K562 (cell line): ENCODE measurements at regions not wholly inside any gene's neighbourhood (a gene's known extent, or its start where the extent isn't known, plus 50 kb on each side); places are given as distances from the start of the nearest gene placed in this dataset.

Source experiments
- GTF2F1 ChIP-seq: IDR thresholded peaks from 2 replicates; pipeline ENCODE4 v1.6.1; 2011; ENCODE audit warnings: low read depth, low read length, improper control_type of control experiment
- RBM22 ChIP-seq: fragments of 200-400 bp; formaldehyde crosslinking; IDR thresholded peaks from 2 replicates; pipeline ENCODE4 v1.6.1; 2018; ENCODE audit warnings: low read length, low read depth; ENCODE audit not compliant: poor library complexity, severe bottlenecking
- ZNF23 ChIP-seq: fragments of 250-450 bp; sonication (Bioruptor Pico); IDR thresholded peaks from 2 replicates; pipeline ENCODE4 v1.4.0; 2020; ENCODE audit warnings: mild to moderate bottlenecking
- TF ChIP-seq, protein P1 (sequence below): fragments of 250-450 bp; sonication (Bioruptor Pico); IDR thresholded peaks from 2 replicates; pipeline ENCODE4 v1.4.0; 2020; ENCODE audit warnings: mild to moderate bottlenecking, moderate library complexity, borderline replicate concordance
- TF ChIP-seq, protein P2 (sequence below): fragments of 450-650 bp; IDR thresholded peaks from 2 replicates; pipeline ENCODE4 v1.6.1; 2018; ENCODE audit not compliant: partially characterized antibody

DNA sequence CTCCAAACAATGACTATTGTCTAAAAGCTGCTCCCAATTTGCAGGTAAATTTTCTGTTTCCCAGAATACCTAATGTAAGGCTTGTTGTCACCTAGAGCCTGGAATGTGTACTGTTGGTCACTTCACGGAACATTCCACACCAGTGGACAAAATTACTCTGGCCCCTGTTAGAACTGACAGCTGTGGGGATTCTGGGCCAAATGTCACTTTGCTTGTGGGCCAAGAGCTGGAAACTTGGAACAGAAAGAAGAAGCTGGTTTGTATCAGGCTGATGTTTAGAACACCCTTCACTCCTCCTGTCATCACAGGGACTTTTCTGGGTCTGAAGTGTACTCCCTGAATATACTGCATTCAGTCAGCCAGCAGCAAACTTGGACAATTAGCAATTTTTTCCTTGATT lies 495.6 kb upstream of the SYT4 start (continued):
- TF ChIP-seq, protein P1, sequence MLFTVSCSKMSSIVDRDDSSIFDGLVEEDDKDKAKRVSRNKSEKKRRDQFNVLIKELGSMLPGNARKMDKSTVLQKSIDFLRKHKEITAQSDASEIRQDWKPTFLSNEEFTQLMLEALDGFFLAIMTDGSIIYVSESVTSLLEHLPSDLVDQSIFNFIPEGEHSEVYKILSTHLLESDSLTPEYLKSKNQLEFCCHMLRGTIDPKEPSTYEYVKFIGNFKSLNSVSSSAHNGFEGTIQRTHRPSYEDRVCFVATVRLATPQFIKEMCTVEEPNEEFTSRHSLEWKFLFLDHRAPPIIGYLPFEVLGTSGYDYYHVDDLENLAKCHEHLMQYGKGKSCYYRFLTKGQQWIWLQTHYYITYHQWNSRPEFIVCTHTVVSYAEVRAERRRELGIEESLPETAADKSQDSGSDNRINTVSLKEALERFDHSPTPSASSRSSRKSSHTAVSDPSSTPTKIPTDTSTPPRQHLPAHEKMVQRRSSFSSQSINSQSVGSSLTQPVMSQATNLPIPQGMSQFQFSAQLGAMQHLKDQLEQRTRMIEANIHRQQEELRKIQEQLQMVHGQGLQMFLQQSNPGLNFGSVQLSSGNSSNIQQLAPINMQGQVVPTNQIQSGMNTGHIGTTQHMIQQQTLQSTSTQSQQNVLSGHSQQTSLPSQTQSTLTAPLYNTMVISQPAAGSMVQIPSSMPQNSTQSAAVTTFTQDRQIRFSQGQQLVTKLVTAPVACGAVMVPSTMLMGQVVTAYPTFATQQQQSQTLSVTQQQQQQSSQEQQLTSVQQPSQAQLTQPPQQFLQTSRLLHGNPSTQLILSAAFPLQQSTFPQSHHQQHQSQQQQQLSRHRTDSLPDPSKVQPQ (CRISPR knock-in tag) = no peak
- TF ChIP-seq RBM22 = no peak
- no peak for TF ChIP-seq GTF2F1
- TF ChIP-seq, protein P2, sequence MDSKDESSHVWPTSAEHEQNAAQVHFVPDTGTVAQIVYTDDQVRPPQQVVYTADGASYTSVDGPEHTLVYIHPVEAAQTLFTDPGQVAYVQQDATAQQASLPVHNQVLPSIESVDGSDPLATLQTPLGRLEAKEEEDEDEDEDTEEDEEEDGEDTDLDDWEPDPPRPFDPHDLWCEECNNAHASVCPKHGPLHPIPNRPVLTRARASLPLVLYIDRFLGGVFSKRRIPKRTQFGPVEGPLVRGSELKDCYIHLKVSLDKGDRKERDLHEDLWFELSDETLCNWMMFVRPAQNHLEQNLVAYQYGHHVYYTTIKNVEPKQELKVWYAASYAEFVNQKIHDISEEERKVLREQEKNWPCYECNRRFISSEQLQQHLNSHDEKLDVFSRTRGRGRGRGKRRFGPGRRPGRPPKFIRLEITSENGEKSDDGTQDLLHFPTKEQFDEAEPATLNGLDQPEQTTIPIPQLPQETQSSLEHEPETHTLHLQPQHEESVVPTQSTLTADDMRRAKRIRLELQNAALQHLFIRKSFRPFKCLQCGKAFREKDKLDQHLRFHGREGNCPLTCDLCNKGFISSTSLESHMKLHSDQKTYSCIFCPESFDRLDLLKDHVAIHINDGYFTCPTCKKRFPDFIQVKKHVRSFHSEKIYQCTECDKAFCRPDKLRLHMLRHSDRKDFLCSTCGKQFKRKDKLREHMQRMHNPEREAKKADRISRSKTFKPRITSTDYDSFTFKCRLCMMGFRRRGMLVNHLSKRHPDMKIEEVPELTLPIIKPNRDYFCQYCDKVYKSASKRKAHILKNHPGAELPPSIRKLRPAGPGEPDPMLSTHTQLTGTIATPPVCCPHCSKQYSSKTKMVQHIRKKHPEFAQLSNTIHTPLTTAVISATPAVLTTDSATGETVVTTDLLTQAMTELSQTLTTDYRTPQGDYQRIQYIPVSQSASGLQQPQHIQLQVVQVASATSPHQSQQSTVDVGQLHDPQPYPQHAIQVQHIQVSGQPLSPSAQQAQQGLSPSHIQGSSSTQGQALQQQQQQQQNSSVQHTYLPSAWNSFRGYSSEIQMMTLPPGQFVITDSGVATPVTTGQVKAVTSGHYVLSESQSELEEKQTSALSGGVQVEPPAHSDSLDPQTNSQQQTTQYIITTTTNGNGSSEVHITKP = no peak
- TF ChIP-seq ZNF23 (CRISPR knock-in tag) = no peak
- TF ChIP-seq, all 486 proteins: peak for 0
